Common myeloid progenitor, CD34-positive (primary cell): ENCODE measurements at regions not wholly inside any gene's neighbourhood (a gene's known extent, or its start where the extent isn't known, plus 50 kb on each side); places are given as distances from the start of the nearest gene placed in this dataset.
"Not testable (repeated sequence)": the region's sequence is repeated elsewhere in the genome, so short reads cannot be mapped to it uniquely, and the experiment has no call there.

Source experiments
- CTCF ChIA-PET: fragments of 350-600 bp; sonication (Branson Sonifier 250); formaldehyde crosslinking; loops from one replicate; lab custom pipeline; 2021; ENCODE audit warnings: antibody characterized with exemption; lab: Charles Lee
- POLR2A ChIA-PET: fragments of 350-600 bp; sonication (Branson Sonifier 250); formaldehyde crosslinking; loops from one replicate; lab custom pipeline; 2021; ENCODE audit warnings: antibody characterized with exemption; lab: Charles Lee
- DNase-seq, 3 donors: peaks; one replicate each; pipeline versions ENCODE4 v3.0.0 to v3.0.0-alpha.2; 2013
- H3K27ac ChIP-seq, 2 experiments: 1 replicate in 1 of 2; 2 replicates in 1 of 2; pipeline ENCODE4 v1.7.0; 2013; ENCODE audit warnings: inconsistent platforms in 2 of 2, low read length in 2 of 2, mild to moderate bottlenecking in 2 of 2, low read depth in 1 of 2, moderate library complexity in 1 of 2; ENCODE audit not compliant: severe bottlenecking in 2 of 2, insufficient read depth in 1 of 2, poor library complexity in 1 of 2
- H3K27me3 ChIP-seq, 5 experiments: replicated peaks in 2 of 5; 1 replicate in 3 of 5; 2 replicates in 2 of 5; pipeline versions ENCODE4 v1.6.1 to v1.7.0; 2013; ENCODE audit warnings: low read length in 4 of 5, mild to moderate bottlenecking in 2 of 5, moderate library complexity in 2 of 5, inconsistent platforms in 1 of 5; ENCODE audit not compliant: insufficient read depth in 5 of 5, control insufficient read depth in 4 of 5
- H3K36me3 ChIP-seq, 4 experiments: 1 replicate in 2 of 4; 2 replicates in 2 of 4; pipeline versions ENCODE4 v1.6.1 to v1.7.0; 2013; ENCODE audit warnings: low read length in 3 of 4, control low read depth in 1 of 4, mild to moderate bottlenecking in 1 of 4; ENCODE audit not compliant: control insufficient read depth in 4 of 4, insufficient read depth in 4 of 4
- H3K4me1 ChIP-seq, 4 experiments: 1 replicate in 3 of 4; 2 replicates in 1 of 4; pipeline versions ENCODE4 v1.6.1 to v1.7.1; 2013; ENCODE audit warnings: low read length in 3 of 4, mild to moderate bottlenecking in 3 of 4, control low read depth in 1 of 4, inconsistent platforms in 1 of 4, moderate library complexity in 1 of 4; ENCODE audit not compliant: control insufficient read depth in 4 of 4, insufficient read depth in 4 of 4; ENCODE audit errors: control extremely low read depth in 1 of 4
- H3K4me3 ChIP-seq, 7 experiments: 1 replicate in 4 of 7; 2 replicates in 3 of 7; pipeline versions ENCODE4 v1.5.1 to v1.7.0; 2013; ENCODE audit warnings: mild to moderate bottlenecking in 7 of 7, low read length in 6 of 7, moderate library complexity in 6 of 7, inconsistent platforms in 2 of 7, low read depth in 2 of 7, control low read depth in 1 of 7; ENCODE audit not compliant: insufficient read depth in 4 of 7, control insufficient read depth in 1 of 7; ENCODE audit errors: extremely low read depth in 1 of 7
- H3K9me3 ChIP-seq, 5 experiments: 1 replicate in 4 of 5; 2 replicates in 1 of 5; pipeline versions ENCODE4 v1.6.1 to v1.7.1; 2013; ENCODE audit warnings: low read length in 4 of 5, mild to moderate bottlenecking in 2 of 5, inconsistent platforms in 1 of 5, low read depth in 1 of 5, moderate library complexity in 1 of 5; ENCODE audit not compliant: control insufficient read depth in 4 of 5, insufficient read depth in 2 of 5; ENCODE audit errors: control extremely low read depth in 1 of 5
- WGBS: methylation state at CpG from one replicate; pipeline ENCODE4 v1.1.5; 2013; ENCODE audit not compliant: insufficient coverage; 5-methylcytosine and 5-hydroxymethylcytosine counted together

DNA sequence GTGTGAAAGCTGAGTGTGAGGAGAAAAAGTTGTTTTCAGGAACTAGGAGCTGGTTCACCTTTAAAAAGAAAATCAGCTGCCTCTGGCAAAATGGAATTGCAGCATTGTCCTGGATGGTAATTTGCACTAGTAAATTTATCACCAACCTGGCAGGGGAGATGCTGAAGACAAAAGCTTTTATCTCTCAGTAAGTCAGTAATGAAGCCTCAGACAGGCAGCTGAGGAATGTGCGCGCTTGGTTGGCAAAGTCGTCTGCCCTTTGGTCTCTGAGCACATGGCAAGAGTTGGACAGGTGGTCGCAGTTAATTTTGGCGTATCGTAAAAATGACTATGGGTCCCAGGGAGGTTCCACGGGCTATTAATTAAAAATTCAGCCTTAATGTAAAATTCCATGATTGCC is 131.9 kb downstream of the BACH1 start:
- Histone ChIP-seq H3K9me3 (no peaks in the 10 kb centered on the region), H3K4me1 (no peaks in the 10 kb centered on the region), H3K27ac (no peak overlapping the region), H3K36me3 (no peaks in the 10 kb centered on the region), H3K27me3 (no peaks in the 10 kb centered on the region), H3K4me3 (no peak overlapping the region)
- ChIA-PET CTCF (no interaction called here), POLR2A (no interaction called here)
- no peak for DNase-seq
- 98% methylated on average over 6 of the region's 7 CpGs for WGBS

GRCh38 chr21:29431178-29431577 is 132.5 kb downstream of the BACH1 start:
- no peak overlapping the region for H3K27ac ChIP-seq
- no peaks in the 10 kb centered on the region for H3K9me3 ChIP-seq
- no peaks in the 10 kb centered on the region for H3K27me3 ChIP-seq
- POLR2A ChIA-PET: no interaction called here
- no peaks in the 10 kb centered on the region for H3K4me1 ChIP-seq
- H3K36me3 ChIP-seq: no peaks in the 10 kb centered on the region
- CTCF ChIA-PET: no interaction called here
- no peak overlapping the region for H3K4me3 ChIP-seq
- DNase-seq: no peak
- WGBS: 100% methylated on average over 1 of the region's 1 CpG

- POLR2A ChIA-PET: no interaction called here
- no peak overlapping the region for H3K4me3 ChIP-seq
- H3K4me1 ChIP-seq: no peaks in the 10 kb centered on the region
- H3K27me3 ChIP-seq: no peaks in the 10 kb centered on the region
- no peak overlapping the region for H3K27ac ChIP-seq
- DNase-seq: no peak
- WGBS: 100% methylated on average over 2 of the region's 5 CpGs
- CTCF ChIA-PET: no interaction called here
- no peaks in the 10 kb centered on the region for H3K9me3 ChIP-seq
- H3K36me3 ChIP-seq: no peaks in the 10 kb centered on the region
These were observed 133.0 kb downstream of the BACH1 start for GRCh38 chr21:29431680-29432079.

- Histone ChIP-seq H3K27ac (no peak overlapping the region), H3K4me1 (no peaks in the 10 kb centered on the region), H3K4me3 (no peak overlapping the region), H3K9me3 (no peaks in the 10 kb centered on the region), H3K27me3 (no peaks in the 10 kb centered on the region), H3K36me3 (no peaks in the 10 kb centered on the region)
- CTCF ChIA-PET: no interaction called here
- POLR2A ChIA-PET: no interaction called here
- no peak for DNase-seq
- 83% methylated on average over 2 of the region's 7 CpGs for WGBS
These were observed 134.8 kb downstream of the BACH1 start for GRCh38 chr21:29433366-29434059.

- WGBS: 96% methylated on average over 5 of the region's 7 CpGs
- CTCF ChIA-PET: no interaction called here
- DNase-seq: no peak
- no peak overlapping the region for H3K4me3 ChIP-seq
- POLR2A ChIA-PET: no interaction called here
- H3K36me3 ChIP-seq: no peaks in the 10 kb centered on the region
- H3K27me3 ChIP-seq: no peaks in the 10 kb centered on the region
- no peaks in the 10 kb centered on the region for H3K9me3 ChIP-seq
- H3K27ac ChIP-seq: no peak overlapping the region
- H3K4me1 ChIP-seq: no peaks in the 10 kb centered on the region
These were observed 135.4 kb downstream of the BACH1 start for GRCh38 chr21:29434081-29434480.

GRCh38 chr21:29434982-29435381 is 136.3 kb downstream of the BACH1 start:
- DNase-seq, CTCF ChIA-PET, POLR2A ChIA-PET, H3K4me3 ChIP-seq, H3K27me3 ChIP-seq, H3K4me1 ChIP-seq, H3K27ac ChIP-seq, H3K36me3 ChIP-seq, H3K9me3 ChIP-seq: not testable (repeated sequence)
- WGBS: 96% methylated on average over 2 of the region's 2 CpGs

DNA sequence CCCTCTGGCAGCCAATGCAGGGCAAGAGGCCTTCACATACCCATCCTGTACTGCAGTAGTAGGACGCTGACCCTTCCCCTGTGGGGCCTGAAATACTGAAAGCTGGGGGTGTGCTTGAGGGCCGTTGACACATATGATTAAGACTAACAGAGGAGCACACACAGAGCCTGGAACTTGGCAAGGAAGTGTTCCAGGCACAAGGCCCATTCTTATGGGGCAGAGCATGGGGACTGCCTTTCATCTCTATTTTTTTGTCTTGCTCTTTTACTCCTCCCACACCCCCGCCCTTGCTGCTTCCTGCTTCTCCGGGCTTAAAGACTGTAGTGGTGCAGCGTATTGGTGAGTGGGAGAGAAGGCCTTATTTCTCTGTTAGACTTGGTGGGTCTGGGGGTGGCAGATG is 137.4 kb downstream of the BACH1 start:
- H3K9me3 ChIP-seq: no peaks in the 10 kb centered on the region
- no peak overlapping the region for H3K4me3 ChIP-seq
- CTCF ChIA-PET: no interaction called here
- H3K36me3 ChIP-seq: no peaks in the 10 kb centered on the region
- DNase-seq: no peak
- H3K27me3 ChIP-seq: no peaks in the 10 kb centered on the region
- 93% methylated on average over 2 of the region's 5 CpGs for WGBS
- H3K27ac ChIP-seq: no peak overlapping the region
- POLR2A ChIA-PET: no interaction called here
- H3K4me1 ChIP-seq: no peaks in the 10 kb centered on the region
